GM03348 (cell line): ENCODE measurements at regions not wholly inside any gene's neighbourhood (a gene's known extent, or its start where the extent isn't known, plus 50 kb on each side); places are given as distances from the start of the nearest gene placed in this dataset.

Experiments used
- DNase-seq: peaks from one replicate; pipeline ENCODE4 v3.0.0; 2012; ENCODE audit warnings: low spot score

DNA sequence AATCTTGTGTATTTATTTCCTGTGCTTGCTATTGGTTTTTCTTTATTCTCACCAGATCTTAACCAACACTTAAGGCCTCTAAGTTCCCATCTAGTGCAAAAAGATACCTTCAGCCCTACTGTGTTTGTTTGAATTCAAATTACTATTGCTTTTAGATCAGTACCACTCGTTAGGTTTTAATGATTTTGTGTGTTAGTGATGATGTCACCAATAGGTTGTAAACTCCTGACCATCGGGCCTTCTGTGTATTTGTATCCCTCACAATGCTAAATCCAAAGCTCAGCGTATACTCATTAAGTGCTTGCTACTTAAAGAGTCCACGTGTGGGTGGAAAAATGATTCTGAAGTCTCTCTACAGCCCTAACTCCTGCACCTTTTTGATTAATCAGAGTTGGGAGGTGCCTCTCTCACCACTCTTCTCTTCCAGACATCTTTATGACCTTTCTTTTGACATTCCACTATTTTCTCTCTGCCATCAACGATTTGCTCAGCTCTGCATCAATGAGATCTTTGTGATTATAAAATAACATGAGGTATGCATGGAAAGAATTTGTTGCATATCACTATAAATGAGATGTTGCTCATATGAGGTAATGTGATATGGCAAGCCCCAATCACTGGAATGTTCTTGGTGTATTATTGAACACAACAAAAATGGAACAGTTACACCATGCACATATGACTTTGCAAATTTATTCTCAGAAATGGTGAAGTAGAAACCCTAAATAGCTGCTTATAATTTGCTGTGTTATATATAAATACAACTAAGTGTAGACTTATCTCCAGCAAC is 55.1 kb upstream of the LAMA2 start:
- no peak for DNase-seq

DNA sequence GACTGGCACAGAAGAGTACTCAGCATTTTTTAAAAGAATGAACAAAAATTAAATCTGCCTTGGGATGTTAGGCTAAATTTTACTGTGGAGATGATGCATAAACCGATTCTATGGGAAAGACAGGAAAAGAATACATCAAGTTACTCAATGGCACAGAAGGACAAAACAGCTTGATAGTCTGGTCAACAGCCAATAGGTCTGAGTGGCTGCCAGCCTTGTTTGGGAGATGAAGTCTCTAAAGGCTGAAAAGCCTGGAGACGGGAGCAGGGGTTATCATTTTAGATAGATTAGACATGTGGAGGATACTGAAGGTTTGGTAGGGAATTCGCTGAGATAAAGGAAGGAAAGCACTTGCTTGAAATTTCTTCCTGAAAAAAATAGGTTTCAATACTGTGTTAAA is 56.3 kb upstream of the LAMA2 start:
- no peak for DNase-seq

DNA sequence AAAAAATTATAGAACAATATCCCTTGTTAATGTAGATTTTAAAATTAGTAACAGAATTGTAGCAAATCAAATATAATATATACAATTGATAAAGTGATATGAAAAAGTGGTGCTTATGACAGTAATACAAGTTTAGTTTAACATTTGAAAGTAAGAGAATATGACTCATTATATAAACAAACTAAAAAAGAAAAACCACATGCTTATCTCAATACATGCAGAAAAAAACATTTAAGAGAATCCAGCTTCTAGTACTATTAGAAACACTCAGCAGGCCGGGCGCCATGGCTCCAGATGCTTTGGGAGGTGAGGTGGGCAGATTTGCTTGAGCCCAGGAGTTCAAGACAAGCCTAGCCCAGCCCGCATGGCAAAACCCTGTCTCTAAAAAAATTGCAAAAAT is 60.7 kb upstream of the LAMA2 start:
- DNase-seq, result no peak

DNA sequence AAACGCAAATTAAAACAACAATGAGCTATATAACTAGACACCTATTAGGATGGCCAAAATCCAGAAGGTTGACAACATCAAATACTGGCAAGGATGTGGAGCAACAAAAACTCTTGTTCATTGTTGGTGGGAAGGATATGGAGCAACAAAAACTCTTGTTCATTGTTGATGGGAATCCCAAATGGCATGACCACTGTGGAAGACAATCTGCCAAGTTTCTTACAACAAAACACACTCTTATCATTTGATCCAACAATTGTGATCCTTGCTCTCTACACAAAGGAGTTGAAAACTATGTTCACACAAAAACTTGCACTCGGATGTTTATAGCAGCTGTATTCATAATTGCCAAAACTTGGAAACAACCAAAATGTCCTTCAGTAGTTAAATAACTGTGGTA is 61.8 kb upstream of the LAMA2 start:
- no peak for DNase-seq

DNA sequence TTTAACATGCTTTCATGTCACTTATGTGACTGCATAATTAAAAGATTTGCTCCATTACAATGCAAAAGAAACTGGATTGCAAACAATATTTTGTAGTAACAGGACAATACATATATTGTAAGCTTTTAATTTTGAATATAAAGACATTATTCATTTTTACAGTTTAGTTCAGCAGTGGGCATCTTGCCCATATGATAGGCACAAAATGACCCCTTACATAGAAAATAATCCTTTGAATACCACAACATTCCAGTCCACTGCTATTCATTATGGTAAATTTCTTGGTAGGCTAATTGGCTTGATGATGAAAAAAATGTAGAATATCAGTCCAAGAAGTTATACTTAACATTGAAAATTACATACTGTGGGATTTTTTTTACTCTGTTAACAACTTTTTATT is 74.1 kb upstream of the LAMA2 start:
- no peak for DNase-seq

DNA sequence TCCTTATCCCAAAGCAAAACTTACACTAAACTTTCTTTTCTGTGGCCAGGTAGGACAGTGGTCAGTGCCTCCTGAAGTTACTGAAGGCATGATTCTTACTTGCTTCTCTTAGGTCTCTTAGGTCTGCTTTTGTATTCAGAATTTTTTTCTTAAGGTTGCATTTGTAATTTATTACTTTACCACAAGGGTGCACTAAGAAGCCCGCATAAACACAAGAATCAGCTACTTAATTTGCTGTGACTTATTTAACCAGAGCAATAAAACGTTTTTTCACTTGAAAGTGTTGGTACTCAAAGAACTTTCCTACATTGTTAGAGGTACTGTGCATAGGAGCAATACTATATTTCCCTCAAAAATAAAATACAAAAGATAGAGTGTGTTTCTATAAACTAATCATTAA is 75.4 kb upstream of the LAMA2 start:
- DNase-seq, result peak; percentile 23

DNA sequence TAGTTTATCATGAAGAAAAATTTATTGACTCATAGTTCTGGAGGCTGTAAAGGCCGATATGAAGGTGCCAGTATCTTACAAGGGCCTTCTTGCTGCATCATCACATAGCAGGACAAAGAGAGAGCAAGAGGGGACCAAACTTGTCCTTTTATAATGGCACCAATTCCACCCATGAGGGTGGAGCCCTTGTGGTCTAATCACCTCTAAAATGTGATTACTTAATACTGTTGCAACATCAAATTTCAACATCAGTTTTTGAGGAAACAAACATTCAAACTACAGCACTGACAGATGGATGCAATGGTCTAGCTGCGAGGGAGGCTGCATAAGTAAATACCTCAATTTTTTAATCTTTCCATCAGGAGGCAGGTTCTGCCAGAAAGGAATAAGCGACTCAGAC is 76.7 kb upstream of the LAMA2 start:
- DNase-seq, result no peak

DNA sequence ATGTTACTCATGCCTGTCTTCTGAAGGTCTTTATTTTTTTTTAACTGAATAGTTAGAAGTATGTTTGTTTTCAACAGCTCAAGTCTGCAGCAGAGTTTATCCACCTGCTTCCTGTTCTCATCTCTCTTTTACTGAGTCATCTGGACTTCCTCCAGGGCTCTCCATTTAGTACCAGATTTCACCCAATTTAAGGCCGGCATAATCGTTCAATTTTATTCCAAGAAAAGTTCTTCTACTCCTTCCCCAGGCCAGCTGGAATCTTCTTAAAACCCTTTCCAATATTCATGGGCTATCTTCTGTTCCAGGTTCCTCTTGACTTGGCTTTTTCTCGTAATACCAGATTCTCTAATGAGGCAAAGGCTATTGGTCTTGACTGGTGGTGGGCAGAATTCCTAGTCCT is 79.0 kb upstream of the LAMA2 start:
- DNase-seq, result no peak

DNA sequence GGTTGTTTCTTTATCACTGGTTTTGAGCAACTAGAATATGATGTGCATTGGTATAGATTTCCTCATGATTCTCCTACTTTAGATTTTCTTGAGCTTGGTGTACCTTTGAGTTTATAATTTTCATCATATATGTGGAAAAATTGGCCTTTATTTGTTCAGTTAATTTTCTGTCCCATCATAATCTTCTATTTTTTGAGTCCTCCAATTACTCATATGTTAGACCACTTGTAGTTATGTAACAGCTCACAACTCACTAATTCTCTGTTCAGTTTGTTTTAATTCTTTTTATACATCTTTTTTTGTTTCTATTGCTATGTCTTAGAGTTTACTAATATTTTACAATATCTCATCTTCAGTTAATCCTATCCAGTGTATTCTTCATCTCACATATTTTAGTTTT is 81.3 kb upstream of the LAMA2 start:
- DNase-seq, result no peak

DNA sequence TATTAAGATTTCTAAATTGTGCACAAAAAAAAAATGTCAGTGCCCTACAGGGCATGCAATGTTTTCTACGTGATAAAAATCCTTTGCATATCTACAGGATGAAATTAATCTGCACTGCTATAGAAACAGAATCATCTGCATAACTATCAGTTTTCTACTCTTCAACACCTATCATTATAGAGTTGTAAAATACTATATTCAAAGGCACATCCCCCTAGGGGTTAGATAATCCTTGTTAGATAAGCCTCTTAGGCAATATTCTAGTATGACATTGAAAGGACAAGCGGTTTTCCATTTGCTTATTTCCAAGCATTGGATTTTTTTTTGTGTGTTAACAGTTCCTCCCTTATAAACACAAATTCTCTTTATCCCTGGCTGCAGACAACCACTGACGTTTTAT is 98.7 kb upstream of the LAMA2 start:
- no peak for DNase-seq

DNA sequence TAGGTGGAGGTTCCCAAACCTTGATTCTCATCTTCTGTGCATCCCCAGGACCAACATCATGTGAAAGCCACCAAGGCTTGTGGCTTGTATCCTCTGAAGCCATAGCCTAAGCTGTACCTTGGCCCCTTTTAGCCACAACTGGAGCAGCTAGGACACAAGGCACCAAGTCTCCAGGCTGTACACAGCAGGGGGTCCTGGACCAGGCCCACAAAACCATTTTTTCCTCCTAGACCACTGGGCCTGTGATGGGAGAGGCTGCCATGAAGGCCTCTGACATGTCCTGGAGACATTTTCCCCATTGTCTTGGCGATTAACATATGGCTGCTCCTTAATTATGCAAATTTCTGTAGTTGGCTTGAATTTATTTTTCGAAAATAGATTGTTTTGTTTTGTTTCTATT is 114.8 kb upstream of the LAMA2 start:
- DNase-seq, result no peak

DNA sequence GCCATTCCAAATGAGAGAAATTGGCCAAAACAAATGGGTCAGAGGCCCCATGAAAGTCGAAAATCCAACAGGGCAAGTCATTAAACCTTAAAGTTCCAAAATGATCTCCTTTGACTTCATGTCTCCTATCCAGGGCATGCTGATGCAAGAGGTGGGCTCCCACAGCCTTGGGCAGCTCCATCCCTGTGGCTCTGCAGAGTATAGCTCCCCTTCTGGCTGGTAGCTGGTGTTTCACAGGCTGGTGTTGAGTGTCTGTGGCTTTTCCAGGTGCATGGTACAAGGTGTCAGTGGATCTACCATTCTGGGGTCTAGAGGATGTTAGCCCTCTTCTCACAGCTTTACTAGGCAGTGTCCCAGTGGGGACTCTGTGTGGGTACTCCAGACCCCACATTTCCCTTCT is 115.2 kb upstream of the LAMA2 start:
- DNase-seq, result no peak

DNA sequence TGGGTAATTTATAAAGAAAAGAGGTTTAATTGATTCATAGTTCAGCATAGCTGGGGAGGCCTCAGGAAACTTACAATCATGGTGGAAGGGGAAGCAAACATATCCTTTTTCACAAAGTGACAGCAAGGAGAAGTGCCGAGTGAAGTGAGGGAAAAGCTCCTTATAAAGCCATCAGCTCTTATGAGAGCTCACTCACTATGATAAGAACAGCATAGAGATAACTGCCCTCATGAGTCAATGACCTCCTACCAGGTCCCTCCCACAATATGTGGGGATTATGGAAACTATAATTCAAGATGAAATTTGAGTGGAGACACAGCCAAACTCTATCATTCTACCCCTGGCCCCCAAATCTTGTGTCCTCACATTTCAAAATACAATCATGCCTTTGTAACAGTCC is 115.8 kb upstream of the LAMA2 start:
- no peak for DNase-seq

DNA sequence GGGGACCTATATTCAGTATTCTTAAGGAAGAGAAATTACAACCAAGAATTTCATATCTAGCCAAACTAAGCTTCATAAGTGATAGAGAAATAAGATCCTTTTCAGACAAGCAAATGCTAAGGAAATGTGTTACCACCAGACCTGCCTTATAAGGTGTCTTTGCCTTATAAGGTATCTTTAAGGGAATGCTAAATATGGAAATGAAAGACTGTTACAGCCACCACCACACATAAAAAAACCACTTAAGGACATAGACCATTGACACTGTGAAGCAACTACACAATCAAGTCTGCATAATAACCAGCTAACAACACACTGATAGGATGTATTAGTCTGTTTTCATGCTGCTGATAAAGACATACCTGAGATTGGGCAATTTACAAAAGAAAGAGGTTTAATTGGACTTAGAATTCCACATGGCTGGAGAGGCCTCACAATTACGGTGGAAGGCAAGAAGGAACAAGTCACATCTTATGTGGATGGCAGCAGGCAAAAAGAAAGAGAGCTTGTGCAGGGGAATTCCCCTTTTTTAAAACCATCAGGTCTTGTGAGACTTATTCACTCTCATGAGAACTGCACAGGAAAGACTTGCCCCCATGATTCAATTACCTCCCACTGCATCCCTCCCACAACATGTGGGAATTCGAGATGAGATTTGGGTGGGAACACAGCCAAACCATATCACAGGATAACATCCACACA is 119.2 kb upstream of the LAMA2 start:
- DNase-seq, result no peak

DNA sequence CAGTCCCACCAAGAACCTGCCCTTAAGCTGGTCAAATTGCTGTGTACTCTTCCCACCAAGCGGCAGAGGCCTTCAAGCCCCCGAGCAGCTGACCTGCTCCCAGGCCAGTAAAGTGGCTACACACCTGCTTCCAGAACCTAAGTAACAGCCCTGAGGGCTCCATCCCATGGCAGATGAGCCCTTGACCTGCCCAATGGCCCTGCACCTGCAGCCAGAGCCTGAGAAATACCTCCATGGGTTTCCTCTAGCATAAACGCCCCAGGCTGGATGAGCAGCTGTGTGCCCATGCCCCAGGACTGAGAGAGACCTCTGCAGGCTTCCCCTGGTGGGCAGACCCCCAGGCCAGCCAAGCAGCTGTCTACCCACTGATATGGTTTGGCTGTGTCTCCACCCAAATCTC is 123.0 kb upstream of the LAMA2 start:
- DNase-seq, result no peak

DNA sequence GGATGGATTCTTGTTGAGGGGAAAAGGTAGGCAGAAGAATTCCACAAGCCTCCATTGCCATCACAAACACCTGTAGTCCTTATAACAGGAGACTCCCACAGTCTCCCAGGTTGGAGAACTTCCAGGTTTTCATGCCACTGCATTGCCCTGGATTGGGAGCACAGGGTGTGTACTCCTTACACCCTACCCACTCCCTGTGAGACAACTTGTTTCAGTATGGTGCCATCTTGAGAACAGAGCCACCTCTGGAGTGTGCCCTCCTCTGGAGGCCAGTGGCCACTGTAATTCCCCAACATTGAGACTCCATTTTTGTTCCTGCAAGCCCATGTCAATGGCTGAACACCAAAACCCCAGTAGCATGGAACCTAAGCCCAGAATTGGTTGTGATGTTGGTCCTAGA is 123.5 kb upstream of the LAMA2 start:
- DNase-seq, result no peak

DNA sequence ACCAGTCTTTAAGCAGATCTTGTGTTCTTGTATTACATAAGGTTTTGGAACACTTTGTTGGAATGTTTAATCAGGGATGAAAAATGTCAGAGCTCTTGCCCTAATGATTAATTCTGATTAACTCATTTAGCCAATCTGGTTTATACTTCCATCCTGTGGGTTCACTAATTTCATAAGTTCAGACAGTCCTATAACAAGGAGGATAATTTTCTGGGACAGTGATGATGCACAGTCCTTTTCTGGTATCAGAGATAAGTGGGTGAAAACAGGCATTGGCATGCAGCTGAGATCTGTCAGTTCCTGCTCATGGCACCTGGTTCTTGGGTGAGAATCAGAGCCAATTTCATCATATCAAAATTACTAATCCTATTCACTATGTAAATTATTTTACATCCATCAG is 125.0 kb upstream of the LAMA2 start:
- DNase-seq, result peak; percentile 9

DNA sequence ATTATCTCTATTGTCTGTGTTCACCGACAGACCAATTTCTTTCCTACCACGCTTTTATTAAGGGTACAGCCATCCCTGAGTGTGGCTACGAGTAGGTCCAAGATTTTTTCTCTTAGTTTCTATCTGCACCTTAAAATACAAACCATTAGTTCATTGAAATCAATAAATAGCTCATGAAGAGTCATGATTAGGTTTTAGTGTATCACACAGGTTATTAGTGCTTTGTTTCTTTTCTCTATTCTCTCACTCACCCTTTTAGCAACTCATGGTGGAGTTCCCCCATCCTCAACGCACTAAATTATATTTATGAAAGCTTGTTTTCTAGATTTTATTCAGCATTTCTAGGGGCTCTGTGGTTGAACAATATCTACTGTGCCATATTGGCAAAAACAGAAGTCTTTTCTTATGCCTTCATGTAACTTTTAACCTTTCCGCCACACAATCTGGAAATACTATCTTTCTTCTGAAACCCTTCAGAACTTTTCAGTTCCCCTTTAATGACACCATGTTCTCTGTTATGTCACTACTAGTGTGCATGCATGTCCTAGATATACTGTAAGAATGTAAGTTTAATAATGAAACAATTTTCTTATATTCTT is 128.2 kb upstream of the LAMA2 start:
- no peak for DNase-seq

DNA sequence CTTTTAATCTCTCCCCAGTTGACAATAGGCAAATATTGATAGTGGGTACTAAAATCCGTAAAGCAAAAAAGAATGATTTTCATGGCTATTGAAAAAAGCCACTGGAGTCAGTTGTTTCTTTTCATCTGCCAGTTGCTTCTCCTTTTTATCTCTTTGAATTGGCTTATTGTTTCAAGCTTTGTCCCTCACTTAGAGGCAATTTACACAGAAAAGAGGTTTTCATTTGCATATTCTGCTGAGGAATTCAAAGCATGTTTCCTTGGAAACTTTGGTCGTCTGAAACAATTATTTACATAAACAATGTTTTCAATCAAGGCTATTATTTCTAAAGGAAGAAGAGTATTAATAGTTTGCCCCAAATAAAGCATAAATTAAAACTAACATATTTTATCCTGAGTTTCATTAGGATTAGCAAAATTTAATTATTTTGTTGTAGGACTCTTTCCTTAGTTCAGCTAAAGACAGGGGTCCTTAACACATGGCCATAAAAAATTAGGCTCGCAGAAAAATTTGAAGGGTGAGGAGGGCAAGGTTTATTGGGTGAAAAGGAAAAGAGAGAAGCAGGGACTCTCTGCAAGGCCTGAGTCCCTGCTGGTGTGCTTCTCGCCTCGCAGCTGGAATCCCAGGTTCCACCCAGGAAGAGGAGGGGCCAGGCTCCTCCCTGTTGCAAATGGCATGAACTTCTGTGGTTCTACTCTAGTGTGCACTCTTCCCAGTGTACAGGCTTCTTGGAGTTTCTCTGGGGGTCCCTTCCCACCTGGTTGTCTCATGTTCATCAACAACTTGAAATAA is 138.8 kb upstream of the LAMA2 start:
- DNase-seq, result no peak

DNA sequence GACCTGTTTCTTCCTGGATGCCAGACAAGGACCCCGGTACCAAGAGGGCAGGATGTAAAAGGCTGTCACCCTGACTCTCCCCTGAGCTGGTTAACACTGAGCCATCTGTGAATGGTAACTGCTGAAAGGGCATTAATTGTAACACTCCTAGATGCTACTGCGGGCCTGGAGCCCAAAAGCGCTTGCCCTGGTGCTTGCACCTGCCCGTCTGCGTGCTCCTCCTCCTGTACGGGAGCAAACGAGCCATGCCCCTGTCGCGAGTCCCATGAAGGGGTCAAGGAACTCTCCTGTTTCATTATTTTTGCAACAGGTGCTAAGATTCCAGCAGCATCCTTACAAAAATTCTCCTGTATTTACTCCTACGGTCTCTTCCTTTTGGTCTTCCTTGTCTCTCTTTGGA is 140.0 kb upstream of the LAMA2 start:
- DNase-seq, result no peak

DNA sequence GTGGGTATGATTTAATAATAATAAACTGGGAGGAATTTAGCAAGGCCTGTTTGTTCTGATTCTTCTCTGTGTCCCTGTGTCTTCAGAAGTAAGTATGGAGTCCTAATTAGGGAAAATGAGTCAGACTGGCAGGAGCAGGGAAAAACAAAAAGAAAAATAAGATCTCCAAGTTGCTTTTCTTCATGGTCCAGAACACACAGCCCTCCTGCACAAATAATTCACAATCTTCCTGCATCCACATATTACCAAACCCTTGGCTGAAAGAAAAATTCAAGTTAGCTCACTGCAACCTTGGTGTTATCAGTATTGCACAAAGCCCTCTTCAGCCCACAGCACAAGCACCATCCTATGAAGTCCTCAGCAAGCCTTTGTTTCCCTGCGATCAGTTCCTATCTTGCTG is 142.0 kb upstream of the LAMA2 start:
- DNase-seq, result no peak

DNA sequence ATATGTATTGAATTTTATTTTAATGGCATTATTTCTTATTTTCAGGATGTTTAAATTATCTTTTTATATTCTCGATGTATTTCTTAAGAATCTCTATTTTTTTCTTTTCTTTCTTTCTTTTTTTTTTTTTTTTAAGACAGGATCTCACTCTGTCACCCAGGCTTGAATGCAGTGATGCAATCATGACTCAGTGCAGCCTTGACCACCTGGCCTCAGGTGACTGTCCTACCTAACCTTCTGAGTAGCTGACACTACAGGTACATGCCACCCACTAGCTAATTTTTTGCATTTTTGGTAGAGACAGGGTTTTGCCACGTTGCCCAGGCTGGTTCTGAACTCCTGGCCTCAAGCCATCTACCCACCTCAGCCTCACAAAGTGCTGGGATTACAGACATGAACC is 143.8 kb upstream of the LAMA2 start:
- no peak for DNase-seq

DNA sequence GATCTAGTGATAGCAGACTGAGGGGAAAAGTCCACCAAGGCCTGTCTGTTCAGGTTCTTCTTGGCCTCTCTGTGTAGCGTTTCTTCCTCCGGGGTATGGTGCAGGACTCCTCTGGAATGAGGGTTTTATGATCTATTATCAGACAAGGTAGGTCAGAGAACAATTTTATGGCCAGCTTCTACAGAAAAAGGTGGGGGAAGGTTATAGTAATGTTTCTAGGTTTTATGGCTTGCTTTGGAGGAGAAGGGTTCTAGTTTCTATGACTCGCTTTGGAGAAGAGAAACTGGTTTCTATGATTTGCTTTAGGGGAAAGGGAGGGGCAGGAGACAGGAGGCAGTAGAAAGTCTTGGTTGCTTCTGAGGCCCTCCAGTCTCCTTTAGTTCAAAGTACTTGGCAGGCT is 144.8 kb upstream of the LAMA2 start:
- DNase-seq, result no peak
